ENCODE measurements at regions not wholly inside any gene's neighbourhood (a gene's known extent, or its start where the extent isn't known, plus 50 kb on each side); places are given as distances from the start of the nearest gene placed in this dataset.

DNA sequence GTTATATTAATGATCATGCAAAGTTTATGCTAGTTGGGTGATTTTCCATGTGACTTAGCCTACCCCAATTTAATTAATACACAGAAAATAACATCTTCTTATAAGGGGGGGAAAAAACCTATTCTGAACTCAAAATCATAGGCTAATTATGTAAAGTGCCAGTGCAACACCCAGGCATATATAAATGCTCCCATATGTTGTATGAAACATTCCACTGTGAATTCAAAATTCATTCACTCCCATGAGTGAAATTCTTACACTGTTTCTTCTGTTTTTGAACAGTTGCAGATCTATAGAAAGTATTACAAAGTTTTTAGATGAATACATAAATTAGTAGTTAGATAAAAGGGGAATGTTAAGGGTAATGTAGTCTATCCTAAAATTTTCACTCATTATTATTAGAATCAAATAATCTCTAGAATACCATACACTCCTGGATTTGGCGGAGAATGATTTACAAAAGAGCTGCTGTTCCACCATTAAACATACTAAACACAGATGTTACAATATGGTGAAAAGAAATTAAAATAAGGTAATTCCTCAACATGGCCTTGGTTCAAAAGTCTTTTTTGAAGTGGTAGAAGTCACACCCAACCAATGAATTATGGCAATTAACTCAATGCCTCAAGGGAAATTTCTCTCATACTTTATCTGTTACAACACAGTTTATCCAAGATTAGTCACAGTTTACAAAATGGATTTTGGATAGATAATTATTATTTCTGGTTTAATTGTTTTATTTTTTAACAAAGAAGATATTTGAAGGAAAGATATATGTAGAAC, 454.1 kb upstream of the FLRT2 start:
- TF ChIP-seq CHD2 (IDR thresholded peaks at IDR 0.05; ENCODE audit: low read length, partially characterized antibody) (no peak), PHF8 (IDR thresholded peaks at IDR 0.05; ENCODE audit: borderline replicate concordance, low read depth) (no peak), CBX2 (IDR thresholded peaks at IDR 0.05; ENCODE audit: borderline replicate concordance, low read depth) (no peak), RFX5 (IDR thresholded peaks at IDR 0.05) (no peak), POLR2A (IDR thresholded peaks at IDR 0.05; ENCODE audit: low read length) (no peak)
- TF ChIP-seq, protein P1, sequence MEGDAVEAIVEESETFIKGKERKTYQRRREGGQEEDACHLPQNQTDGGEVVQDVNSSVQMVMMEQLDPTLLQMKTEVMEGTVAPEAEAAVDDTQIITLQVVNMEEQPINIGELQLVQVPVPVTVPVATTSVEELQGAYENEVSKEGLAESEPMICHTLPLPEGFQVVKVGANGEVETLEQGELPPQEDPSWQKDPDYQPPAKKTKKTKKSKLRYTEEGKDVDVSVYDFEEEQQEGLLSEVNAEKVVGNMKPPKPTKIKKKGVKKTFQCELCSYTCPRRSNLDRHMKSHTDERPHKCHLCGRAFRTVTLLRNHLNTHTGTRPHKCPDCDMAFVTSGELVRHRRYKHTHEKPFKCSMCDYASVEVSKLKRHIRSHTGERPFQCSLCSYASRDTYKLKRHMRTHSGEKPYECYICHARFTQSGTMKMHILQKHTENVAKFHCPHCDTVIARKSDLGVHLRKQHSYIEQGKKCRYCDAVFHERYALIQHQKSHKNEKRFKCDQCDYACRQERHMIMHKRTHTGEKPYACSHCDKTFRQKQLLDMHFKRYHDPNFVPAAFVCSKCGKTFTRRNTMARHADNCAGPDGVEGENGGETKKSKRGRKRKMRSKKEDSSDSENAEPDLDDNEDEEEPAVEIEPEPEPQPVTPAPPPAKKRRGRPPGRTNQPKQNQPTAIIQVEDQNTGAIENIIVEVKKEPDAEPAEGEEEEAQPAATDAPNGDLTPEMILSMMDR (IDR thresholded peaks at IDR 0.05), result no peak
